GM18867 (cell line): ENCODE measurements at regions not wholly inside any gene's neighbourhood (a gene's known extent, or its start where the extent isn't known, plus 50 kb on each side); places are given as distances from the start of the nearest gene placed in this dataset.
"Not testable (repeated sequence)": the region's sequence is repeated elsewhere in the genome, so short reads cannot be mapped to it uniquely, and the experiment has no call there.

ENCODE experiments used
- ATAC-seq: cut with Tn5 transposase; IDR thresholded peaks from one replicate; pipeline ENCODE4 v1.9.1; 2021; ENCODE audit warnings: mild to moderate bottlenecking, moderate library complexity; ENCODE audit not compliant: unreplicated experiment

DNA sequence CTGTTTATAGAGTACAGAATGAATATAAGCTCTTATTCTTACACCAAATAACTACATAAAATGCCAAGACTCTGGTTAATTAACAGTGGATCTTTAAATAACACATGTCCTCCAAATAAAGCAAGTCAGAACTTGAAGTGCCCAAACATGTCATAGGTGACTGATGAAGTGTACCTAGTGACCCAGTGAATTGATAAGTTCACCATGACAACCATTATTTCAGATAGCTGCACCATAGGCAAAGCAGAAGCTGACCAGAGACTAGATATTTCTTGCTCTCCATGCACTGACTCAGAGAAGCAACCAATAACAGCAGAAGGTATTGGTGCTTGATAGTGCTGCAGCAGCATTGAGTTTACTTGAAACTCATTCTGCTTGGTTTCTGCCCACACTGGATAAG, 192.1 kb downstream of the DUSP10 start:
- no peak for ATAC-seq

DNA sequence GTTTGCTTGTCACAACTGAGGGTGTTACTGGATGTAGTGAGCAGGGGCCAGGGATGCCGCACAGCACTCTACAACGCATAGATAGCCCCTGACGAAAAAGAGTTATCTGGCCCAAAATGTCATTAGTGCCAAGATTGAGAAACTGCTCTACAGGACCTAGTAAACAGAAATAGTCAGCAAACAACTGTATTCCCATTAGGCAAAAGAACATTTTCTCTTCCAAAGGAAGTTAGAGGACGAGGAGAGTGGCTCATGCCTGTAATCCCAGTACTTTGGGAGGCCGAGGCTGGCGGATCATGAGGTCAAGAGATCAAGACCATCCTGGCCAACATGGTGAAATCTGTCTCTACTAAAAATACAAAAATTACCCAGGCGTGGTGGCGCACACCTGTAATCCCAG, 189.1 kb downstream of the DUSP10 start:
- ATAC-seq: not testable (repeated sequence)

DNA sequence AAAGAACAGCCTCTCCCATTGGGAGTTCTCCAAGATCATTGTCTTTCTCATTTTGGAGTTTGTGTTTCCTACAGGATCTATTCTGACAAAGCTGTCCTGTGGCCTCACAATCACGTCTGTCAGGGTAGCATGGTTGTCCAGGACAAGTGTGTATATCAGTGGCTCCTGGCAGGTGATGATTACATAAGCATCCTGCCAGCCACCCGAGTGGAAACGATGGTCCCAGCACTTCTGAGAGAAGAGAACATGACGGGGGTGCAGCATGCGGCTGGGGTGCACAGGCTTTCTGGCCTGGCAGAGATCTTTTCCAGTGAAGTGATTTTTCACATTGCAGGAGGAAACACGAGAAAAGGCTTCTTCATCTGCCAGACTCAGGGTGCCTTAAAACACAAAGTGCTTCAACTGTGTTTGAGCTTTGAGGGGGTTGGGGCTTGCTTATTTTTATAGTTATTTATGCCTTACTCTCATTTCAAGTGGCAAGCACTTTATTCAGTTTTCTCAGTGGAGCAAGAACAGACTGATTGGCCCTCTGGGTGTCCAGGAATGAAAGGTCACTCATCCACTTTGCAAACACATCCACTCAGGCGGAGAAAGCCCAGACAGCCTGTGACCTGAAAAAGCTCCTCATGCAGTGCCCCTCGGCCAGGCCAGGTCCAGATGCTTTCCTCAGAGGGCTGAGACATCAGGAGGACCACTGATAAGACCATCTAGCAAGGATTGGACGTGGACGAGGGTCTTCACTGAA, 186.0 kb downstream of the DUSP10 start:
- ATAC-seq: no peak

DNA sequence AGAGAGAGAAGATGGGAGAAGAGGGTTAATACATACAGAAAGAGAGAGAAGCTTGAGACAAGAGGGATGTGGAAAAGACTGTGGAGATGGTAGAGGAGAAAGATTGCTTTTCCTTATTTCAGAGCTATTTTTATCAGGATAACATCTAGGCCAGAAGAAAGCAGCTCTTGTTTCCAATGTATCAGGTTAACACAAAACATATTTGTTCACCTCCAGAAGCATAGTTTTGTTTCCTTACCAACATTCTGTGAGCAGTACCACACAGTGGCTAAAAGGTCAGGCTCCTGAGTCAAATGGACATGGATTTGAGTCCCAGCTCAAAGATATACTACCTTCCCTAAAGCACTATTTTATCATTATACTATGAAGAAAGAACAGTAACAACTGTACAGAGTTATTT, 185.5 kb downstream of the DUSP10 start:
- ATAC-seq: no peak

DNA sequence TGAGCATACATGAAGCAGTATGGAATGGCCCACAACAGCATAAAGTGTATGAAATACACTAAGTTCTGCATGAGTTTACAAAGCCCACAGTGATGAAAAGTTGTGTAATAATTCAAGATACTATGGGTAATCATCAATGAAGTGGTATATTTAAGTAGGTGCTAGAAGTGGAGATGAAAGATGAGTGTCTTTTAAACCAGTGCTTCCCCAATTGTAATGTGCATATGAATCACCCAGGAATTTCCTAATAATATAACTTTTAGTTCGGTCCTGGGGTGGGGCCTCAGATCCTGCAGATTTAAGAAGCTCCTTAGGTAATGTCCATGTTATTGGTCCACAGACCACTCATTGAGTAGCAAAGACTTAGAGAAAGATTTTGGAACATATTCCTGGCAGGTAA, 184.9 kb downstream of the DUSP10 start:
- no peak for ATAC-seq

DNA sequence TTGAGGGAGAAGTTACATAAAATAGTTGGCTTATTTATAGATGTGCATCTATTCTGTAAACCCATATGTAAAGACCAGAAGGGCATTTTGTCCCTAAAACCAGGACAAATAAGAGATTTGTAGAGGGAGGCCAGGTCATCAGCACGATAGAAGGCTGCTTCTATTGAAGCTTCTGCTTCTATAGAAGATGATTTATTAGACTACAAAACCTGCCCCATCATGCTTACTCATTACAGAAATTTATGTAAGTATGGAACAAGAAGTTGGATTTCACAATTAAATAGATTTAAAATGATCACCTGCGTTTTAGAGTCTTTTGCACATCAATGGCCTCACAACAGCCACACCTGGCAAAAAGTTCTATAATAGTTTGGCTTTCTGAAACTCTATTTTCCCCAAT, 183.5 kb downstream of the DUSP10 start:
- no peak for ATAC-seq

DNA sequence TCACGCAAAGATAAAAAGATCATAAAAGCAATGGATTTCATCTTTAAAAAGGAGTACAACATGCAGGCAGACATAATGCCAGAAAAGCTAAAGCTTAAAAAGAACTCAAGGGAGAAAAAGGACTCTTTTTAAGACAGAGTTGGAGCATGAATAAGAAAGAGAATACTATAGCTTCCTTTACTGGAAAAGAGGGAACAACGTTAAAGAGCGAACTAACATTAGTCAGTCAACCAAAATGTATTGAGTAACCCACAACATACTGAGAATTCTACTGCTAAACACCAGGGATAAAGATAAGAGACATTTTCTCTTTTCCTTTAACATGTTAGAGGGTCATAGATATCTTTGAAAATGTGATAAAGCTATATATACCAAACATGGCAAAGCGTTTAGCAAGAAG, 182.0 kb downstream of the DUSP10 start:
- no peak for ATAC-seq

DNA sequence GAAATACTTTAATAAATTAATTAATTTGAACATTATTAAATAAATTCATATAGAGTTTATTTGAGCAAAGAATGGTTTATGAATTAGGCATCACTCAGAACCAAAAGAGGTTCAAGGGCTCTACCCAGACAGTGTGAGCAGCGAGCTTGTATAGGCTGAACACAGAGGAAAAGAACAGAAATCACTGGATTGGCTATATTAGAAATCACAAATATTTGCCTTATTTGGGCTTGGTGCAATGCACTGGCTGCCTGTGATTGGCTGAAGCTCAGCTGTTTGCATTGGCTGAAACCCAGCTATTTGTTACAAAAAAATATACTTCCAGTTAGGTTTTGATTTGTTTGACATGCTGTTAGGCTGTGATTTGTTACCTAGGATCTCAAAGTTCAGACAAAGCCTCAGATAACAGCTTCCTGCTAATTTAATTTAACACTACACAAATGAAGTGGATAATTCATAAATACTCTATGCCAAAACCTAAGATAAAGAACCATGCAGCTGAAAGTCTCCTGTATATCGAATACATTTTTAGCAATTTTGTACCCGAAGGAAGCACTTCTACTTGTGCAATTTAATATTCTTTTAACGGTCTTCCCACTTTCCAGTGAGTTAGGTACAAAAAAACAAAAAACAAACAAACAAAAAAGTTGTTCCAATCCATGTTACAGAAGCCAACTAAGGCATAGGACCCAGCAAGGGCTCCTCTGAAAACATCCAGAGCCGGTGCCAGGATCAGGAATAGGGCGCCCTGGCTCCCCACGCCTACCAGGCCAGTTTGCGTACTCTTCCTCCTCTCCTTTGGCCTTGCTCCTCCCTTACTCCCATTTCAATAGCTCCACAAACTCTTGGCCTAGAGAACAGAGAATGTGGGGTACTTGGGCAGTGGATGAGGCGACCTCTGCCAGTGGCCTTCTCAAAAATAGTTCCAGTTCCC, 179.1 kb downstream of the DUSP10 start:
- no peak for ATAC-seq

DNA sequence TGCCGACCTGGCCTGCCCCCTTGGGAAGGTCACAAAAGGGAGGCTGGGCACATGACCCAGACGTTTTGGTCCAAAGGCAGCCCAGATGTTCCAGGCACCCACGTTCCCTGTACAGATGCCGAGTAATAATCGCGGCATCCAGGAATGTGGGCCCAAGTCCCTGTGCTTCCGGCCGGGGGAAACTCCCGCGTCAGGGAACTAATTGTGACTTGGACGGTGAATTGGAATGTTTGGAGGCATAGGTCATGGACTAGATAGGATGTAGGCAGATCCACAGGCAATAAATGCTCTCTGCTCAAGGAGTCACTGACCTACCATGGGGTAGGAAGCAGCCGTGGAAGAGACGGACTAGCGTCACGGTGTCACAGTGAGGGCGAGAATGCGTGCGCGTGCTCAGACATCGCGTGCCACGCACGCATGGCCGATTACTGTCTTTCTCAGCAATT, 178.4 kb downstream of the DUSP10 start:
- no peak for ATAC-seq

DNA sequence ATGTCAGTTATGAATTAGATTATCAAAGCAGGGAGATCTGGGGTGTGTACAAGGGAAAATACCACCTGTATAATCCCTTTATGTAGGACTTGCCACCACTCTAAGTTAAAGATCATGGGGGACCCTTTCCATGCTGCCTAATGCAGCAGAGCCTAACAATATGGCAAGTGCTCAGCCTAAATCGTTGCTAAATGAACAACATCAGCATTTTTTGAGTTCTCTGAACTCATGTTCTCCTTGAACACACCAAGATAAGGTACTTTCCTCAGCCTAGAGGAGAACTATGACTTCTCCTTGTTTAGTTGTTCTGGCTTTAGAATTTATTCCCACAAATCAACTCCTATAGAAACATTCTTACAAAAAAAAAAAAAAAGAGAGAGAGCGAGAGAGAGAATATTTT, 177.0 kb downstream of the DUSP10 start:
- ATAC-seq: no peak

DNA sequence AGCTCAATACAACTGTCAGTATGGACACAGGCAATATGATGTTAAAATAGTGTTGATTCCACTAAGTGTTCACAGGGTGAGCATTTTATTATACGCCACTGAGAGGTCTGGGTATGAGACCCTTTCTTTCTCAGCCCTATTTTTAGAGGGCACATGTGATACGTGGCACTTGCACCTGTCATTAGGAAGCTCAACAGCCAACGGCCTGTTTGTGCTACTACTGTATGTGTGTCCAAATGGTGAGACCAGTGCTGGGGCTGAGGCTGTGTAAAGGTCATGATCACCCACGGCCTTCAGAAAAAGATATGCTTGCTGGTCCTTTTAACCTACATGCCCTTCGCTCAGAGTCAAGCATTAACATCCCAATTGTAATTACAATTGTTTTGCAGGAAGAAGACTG, 176.2 kb downstream of the DUSP10 start:
- ATAC-seq: peak; percentile 50

DNA sequence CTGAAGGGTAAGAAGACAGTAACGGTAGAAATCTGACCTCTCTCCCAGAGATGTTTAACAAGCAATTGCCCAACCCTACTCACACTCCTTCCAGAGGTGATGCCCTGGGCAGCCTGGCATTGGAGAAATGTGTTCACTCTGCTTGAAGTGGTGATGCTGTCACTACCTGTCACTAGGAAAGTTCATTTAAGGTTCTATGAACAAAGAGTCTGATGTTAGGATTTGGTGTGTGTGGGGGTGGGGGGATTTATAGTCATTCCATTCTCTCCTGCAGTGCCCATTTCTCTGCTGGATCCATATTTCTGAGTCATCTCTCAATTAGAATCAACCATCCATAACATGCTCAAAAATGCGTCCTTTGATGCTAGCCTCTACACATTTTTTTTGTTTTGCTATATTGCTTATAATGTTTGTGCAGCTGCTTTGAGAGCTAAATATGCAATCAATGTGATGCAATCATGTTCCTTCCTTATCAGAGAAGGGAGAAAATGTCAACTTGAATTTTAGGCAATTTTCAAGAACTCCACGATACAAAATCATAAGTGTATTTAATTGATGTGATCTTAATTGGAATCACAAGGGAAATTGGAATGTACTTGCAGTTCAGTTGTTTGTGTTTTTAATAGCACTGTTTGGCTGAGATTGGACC, 173.9 kb downstream of the DUSP10 start:
- no peak for ATAC-seq

DNA sequence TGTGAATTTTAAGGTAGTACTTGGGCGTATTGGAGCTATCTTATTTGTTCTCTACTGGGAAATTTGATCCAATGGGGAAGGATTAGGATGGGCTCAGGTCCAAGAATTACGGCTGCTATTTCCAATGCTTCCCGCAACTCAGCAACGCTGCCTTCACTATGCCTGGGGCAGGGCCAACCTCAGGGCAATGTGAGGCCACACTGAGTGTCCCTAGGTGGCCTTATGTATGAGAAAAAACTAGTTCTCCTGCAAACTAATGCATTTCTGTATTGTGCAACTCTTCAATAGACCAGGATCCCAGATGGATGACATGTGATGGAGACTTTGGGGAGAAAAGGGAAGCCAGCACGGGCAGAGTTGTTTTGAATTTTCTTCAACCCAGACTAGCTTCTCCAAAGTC, 168.1 kb downstream of the DUSP10 start:
- no peak for ATAC-seq

DNA sequence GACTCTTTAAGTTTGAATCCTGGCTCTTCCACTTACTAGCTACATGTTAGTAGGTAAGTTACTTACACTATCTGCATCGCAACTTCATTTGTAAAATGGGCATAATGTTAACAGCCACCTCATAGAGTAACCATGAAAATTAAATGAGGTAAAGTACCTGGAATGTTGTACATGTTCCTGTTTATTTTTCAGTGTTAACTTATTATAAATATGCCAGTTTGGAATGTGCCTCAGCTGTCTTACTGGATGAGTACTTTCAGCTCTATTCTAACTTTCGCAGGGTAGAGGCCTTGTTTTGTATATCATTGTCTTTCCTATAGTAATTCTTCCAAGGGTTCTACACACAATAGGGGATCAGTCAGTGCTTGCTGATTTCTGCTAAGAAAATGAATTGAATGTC, 167.4 kb downstream of the DUSP10 start:
- ATAC-seq: no peak

DNA sequence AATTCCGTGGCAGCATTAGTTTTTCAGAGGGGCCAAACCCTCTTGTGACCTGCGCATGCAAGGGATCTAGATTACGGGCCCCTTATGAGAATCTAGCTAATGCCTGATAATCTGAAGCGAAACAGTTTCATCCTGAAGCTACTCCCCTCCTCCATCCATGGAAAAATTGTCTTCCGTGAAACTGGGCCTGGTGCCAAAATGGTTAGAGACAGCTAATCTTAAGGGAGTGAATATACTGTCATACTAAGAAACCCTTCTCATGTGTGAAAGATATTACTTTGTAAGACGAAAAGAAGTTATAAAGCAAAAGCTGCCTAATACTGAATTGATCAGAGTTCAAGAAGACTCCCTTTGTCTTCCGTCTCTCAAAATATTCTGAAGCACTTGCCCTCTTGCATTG, 166.3 kb downstream of the DUSP10 start:
- no peak for ATAC-seq

DNA sequence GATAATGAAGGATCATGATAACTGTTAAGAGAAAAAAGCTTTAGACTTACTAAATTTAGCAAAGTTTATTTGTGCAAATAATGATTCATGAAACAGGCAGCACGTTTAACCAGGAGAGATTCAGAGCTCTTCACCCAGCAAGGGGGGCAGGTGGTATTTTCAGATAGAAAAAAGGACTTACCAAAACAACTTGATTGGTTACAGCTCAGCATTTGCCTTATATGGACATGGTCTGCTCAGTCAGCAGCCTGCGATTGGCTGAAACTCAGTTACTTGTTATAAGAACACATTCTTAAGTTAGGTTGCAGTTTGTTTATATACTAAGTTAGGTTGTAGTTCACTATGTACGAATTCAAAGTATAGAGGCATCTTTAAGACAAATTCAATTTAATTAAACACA, 165.6 kb downstream of the DUSP10 start:
- ATAC-seq: no peak

DNA sequence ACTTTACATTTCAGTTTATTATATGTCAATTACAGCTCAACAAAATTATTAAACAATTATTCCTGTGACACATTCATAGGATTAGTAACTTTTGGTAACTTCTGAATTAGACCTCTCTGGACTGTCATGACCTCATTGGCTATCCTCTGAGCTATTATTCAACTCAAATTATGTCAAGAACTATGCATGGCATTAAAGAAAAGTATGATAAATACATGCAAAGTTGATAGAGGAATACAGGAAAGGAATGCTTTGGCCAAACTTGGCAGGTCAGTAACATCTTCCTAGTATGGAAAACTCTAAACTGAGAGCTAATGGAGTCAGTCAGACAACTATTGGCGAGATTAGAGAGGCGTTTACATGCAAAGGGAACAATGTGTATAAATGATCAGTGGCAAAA, 158.4 kb downstream of the DUSP10 start:
- ATAC-seq: no peak

DNA sequence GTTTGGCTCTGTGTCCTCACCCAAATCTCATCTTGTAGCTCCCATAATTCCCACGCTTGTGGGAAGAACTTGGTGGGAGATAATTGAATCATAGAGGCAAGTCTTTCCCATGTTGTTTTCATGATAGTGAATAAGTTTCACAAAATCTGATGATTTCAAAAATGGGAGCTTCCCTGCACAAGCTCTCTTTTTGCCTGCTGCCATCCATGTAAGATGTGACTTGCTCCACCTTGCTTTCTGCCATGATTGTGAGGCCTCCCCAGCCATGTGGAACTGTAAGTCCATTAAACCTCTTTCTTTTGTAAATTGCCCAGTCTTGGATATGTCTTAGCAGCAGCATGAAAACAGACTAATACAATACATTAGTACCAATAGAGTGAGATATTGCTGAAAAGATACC, 154.9 kb downstream of the DUSP10 start:
- ATAC-seq: not testable (repeated sequence)

DNA sequence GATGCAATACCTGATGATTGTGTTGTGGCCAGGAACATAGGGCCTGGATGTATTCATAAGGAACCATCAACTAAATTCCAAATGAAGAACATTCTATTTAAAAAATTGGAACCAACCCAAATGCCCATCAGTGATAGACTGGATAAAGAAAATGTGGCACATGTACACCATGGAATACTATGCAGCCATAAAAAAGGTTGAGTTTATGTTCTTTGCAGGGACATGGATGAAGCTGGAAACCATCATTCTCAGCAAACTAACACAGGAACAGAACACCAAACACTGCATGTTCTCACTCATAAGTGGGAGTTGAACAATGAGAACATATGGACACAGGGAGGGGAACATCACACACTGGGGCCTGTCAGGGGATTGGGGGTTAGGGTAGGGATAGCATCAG, 150.6 kb downstream of the DUSP10 start:
- ATAC-seq: not testable (repeated sequence)

DNA sequence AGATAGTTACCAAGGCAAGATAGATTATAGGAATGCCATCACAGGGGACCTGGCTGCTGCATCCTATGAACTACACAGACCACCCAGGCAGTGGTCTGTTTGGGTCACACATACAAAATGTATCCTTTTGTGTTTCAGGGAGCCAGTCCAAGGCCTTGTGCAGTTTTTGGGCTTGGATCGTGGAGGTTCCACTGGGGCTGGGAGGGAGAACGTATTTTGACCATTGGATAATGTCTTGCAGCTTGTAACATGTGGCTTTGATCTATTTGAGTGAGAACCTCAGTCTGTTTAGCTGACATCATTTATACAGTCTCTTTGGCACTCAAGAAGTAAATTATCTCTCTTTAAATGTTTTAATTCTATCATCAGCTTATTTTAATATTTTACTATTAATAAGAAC, 147.3 kb downstream of the DUSP10 start:
- no peak for ATAC-seq

DNA sequence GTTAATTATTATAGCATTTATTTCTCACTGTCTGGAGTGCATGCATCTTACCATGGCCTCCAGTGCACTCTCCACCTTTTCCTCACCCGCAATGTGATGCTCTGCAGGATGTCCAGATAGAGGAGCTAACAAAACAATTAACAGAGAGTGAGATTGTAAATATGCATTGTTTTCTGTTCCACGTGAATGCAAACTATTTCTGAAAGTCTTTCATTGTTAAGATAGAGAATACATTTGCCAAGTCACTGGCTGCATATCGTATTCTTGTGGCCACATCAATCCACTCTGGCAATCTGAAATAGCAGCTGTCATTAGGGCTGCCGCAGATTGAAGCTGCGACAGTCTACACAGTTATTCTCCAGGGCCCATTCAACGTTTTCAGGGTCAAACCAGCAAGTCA, 143.8 kb downstream of the DUSP10 start:
- no peak for ATAC-seq

DNA sequence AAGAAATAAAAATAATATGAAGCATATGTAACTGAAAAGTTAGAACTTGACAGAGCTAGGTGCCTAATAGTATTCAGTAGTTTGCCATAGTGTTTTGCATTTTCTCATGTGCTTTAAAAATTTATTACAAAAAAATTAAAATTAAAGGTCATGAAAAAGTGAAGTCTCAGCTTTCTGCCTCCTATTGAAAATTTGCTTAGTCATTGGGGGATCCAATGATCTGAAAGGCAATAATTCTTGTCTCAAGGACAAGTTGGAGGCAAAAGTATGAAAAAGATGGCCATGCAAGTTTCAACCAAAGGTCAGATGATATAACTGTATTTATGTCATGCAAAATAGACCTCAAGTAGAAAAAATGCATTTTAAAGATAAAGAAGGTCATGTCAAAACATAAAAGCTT, 140.7 kb downstream of the DUSP10 start:
- ATAC-seq: no peak
